ENCODE measurements at regions not wholly inside any gene's neighbourhood (a gene's known extent, or its start where the extent isn't known, plus 50 kb on each side); places are given as distances from the start of the nearest gene placed in this dataset.
"Not testable (repeated sequence)": the region's sequence is repeated elsewhere in the genome, so short reads cannot be mapped to it uniquely, and the experiment has no call there.

DNA sequence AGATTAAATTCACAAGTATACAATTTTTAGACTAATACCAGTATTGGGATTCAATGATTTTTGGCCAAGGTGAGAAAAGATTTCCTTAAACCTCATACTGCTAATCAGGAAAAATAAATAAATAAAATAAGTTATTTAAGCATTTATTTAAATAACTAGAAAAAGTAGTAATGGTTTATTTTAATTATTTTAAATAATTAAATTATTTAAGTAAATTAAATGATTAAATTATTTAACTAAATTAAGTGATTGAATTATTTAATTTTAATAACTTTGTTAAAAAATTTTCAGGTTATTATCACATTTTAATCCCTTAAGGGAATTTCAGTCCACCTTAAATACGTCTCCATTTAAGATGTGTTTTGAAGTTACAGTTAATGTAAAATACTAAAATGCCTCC is 1831.5 kb upstream of the MIR17HG start:
- Histone ChIP-seq H2AFZ (no peak overlapping the region), H3K9me3 (ENCODE audit: low read depth) (no peaks in the 10 kb centered on the region), H3K79me2 (no peaks in the 10 kb centered on the region), H3K4me1 (ENCODE audit: insufficient read depth) (peaks cover 7% of the 10 kb centered on the region), H3K9me2 (replicated peaks; ENCODE audit: insufficient read depth) (no peaks in the 10 kb centered on the region), H3K4me3 (no peak overlapping the region), H3K36me3 (replicated peaks; ENCODE audit: insufficient read depth, low read depth) (no peaks in the 10 kb centered on the region), H4K20me1 (ENCODE audit: insufficient read depth, poor library complexity, severe bottlenecking) (no peaks in the 10 kb centered on the region), H3K27ac (no peak overlapping the region), H3K27me3 (no peaks in the 10 kb centered on the region), H3K4me2 (no peak overlapping the region)
- WGBS (ENCODE audit: low lambda C conversion rate, missing lambda C conversion rate) = 92% methylated on average over 1 of the region's 1 CpG
- TF ChIP-seq, protein P1, sequence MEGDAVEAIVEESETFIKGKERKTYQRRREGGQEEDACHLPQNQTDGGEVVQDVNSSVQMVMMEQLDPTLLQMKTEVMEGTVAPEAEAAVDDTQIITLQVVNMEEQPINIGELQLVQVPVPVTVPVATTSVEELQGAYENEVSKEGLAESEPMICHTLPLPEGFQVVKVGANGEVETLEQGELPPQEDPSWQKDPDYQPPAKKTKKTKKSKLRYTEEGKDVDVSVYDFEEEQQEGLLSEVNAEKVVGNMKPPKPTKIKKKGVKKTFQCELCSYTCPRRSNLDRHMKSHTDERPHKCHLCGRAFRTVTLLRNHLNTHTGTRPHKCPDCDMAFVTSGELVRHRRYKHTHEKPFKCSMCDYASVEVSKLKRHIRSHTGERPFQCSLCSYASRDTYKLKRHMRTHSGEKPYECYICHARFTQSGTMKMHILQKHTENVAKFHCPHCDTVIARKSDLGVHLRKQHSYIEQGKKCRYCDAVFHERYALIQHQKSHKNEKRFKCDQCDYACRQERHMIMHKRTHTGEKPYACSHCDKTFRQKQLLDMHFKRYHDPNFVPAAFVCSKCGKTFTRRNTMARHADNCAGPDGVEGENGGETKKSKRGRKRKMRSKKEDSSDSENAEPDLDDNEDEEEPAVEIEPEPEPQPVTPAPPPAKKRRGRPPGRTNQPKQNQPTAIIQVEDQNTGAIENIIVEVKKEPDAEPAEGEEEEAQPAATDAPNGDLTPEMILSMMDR (IDR thresholded peaks at IDR 0.05; ENCODE audit: poor library complexity) = no peak
- no peak for TF ChIP-seq EZH2phosphoT487 (IDR thresholded peaks at IDR 0.05; ENCODE audit: low read depth, severe bottlenecking, unreplicated experiment)
- TF ChIP-seq EZH2 (IDR thresholded peaks at IDR 0.05; ENCODE audit: borderline replicate concordance) = no peak
- DNase-seq (ENCODE audit: low spot score) = no peak

DNA sequence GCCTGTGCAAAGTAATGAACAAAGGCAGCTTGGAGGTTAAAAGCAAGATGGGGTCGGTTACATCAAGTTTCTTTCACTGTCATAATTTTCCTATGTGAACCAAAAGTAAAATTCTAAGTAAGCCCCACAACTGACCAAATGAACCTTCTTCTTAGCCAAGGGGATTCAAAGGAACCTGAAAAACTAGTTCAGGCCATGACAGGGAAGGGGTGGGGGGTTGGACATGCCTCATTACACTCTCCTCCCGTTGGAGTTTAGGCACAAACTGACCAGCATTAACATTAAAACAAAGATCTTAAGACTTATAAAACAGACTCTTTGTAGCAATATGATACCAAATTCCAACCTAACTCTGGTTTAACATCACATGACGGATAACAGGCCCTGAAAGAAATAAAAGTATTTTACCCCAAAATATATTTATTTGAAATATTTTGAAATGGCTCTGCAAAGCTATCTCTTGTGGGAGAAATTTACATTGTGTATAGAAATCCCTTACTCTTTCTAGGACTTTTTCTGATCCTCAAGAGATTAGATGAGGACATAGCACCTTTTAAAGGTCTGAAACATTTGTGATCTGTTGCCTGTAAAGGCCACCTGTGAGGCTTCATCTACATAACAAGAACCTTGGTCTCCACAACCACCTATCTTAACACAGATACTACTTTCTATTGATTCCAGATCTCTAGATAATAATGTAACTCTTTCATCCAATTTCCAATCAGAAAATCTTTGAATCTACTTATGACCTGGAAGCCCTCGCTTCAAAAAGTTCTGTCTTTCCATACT is 1829.0 kb upstream of the MIR17HG start:
- no peaks in the 10 kb centered on the region for H3K27me3 ChIP-seq
- no peaks in the 10 kb centered on the region for H3K9me2 ChIP-seq (replicated peaks; ENCODE audit: insufficient read depth)
- H2AFZ ChIP-seq = no peak overlapping the region
- no peaks in the 10 kb centered on the region for H4K20me1 ChIP-seq (ENCODE audit: insufficient read depth, poor library complexity, severe bottlenecking)
- H3K4me1 ChIP-seq (ENCODE audit: insufficient read depth) = peaks cover 7% of the 10 kb centered on the region
- no peak overlapping the region for H3K4me3 ChIP-seq
- H3K9me3 ChIP-seq (ENCODE audit: low read depth) = no peaks in the 10 kb centered on the region
- no peak overlapping the region for H3K27ac ChIP-seq
- no peak for TF ChIP-seq EZH2phosphoT487 (IDR thresholded peaks at IDR 0.05; ENCODE audit: low read depth, severe bottlenecking, unreplicated experiment)
- TF ChIP-seq, protein P1 (IDR thresholded peaks at IDR 0.05; ENCODE audit: poor library complexity) = no peak
- no peak for TF ChIP-seq EZH2 (IDR thresholded peaks at IDR 0.05; ENCODE audit: borderline replicate concordance)
- H3K79me2 ChIP-seq = no peaks in the 10 kb centered on the region
- no peak for DNase-seq (ENCODE audit: low spot score)
- no peak overlapping the region for H3K4me2 ChIP-seq
- no peaks in the 10 kb centered on the region for H3K36me3 ChIP-seq (replicated peaks; ENCODE audit: insufficient read depth, low read depth)
- WGBS (ENCODE audit: low lambda C conversion rate, missing lambda C conversion rate) = 72% methylated on average over 4 of the region's 4 CpGs

DNA sequence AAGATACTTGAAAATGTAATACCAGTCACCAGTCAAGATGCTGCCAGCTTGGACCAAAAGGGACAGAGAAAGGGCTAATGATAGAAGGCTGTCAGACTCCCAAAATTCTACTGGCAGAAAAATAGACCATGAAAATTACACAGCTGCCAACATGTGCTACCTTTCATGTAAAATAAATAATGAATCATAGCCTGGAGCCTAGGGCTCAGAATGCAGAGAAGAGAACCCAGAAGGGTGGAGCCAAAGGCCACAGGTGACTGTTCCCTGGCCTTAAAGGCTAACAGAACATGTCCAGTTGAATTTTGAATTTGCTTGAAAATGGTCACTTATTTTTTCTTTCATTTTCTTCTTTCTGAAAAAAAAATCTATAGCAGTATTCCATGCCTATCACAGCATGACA is 1827.0 kb upstream of the MIR17HG start:
- TF ChIP-seq EZH2phosphoT487 (IDR thresholded peaks at IDR 0.05; ENCODE audit: low read depth, severe bottlenecking, unreplicated experiment) (no peak), EZH2 (IDR thresholded peaks at IDR 0.05; ENCODE audit: borderline replicate concordance) (no peak)
- TF ChIP-seq, protein P1 (IDR thresholded peaks at IDR 0.05; ENCODE audit: poor library complexity) = no peak
- no peaks in the 10 kb centered on the region for H4K20me1 ChIP-seq (ENCODE audit: insufficient read depth, poor library complexity, severe bottlenecking)
- no peaks in the 10 kb centered on the region for H3K9me2 ChIP-seq (replicated peaks; ENCODE audit: insufficient read depth)
- H2AFZ ChIP-seq = no peak overlapping the region
- no peaks in the 10 kb centered on the region for H3K36me3 ChIP-seq (replicated peaks; ENCODE audit: insufficient read depth, low read depth)
- no peaks in the 10 kb centered on the region for H3K27me3 ChIP-seq
- H3K9me3 ChIP-seq (ENCODE audit: low read depth) = no peaks in the 10 kb centered on the region
- no peak overlapping the region for H3K4me3 ChIP-seq
- H3K4me1 ChIP-seq (ENCODE audit: insufficient read depth) = no peaks in the 10 kb centered on the region
- H3K27ac ChIP-seq = no peak overlapping the region
- H3K4me2 ChIP-seq = no peak overlapping the region
- DNase-seq (ENCODE audit: low spot score) = no peak
- H3K79me2 ChIP-seq = no peaks in the 10 kb centered on the region

DNA sequence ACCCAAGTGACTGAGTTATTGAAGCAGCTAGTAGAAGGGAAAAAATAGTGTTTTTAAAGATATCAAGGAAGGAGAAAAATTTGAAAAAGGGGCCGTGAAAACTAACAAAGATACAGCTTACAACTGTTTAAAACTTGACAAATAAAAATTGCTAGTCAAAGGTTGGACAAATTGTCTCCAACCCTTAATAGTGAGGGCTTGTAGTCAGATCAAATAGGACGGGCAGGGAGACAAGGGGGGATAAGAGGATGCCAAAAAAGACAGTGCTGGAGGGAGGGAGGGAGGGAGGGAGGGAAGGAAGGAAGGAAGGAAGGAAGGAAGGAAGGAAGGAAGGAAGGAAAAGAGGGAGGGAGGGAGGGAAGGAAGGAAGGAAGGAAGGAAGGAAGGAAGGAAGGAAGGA is 1825.8 kb upstream of the MIR17HG start:
- not testable (repeated sequence) for H3K27ac ChIP-seq, H3K79me2 ChIP-seq

More for the DNA sequence above, 1825.8 kb upstream of the MIR17HG start:
- H3K4me3 ChIP-seq; DNase-seq (ENCODE audit: low spot score); H3K36me3 ChIP-seq (replicated peaks; ENCODE audit: insufficient read depth, low read depth); H4K20me1 ChIP-seq (ENCODE audit: insufficient read depth, poor library complexity, severe bottlenecking); H2AFZ ChIP-seq; H3K27me3 ChIP-seq; H3K4me1 ChIP-seq (ENCODE audit: insufficient read depth); H3K4me2 ChIP-seq; H3K9me3 ChIP-seq (ENCODE audit: low read depth); H3K9me2 ChIP-seq (replicated peaks; ENCODE audit: insufficient read depth): not testable (repeated sequence)
- whole genome bisulfite sequencing (ENCODE audit: low lambda C conversion rate, missing lambda C conversion rate) = 65% methylated on average over 2 of the region's 2 CpGs
